GM12878 (cell line): ENCODE measurements at regions not wholly inside any gene's neighbourhood (a gene's known extent, or its start where the extent isn't known, plus 50 kb on each side); places are given as distances from the start of the nearest gene placed in this dataset.

Experiments used
- ATAC-seq: fragments of 200-7000 bp; cut with Tn5 transposase; 3 replicates; pipeline ENCODE4 v1.9.1; 2020; ENCODE audit warnings: mild to moderate bottlenecking, moderate library complexity
- BruUV-seq: library from RNA; stranded (reverse); fragments of 400-500 nt; replicated peaks from 2 replicates; lab custom pipeline; 2021; lab: Mats Ljungman, UMichigan
- CTCF ChIA-PET: fragments of 300-600 bp; sonication (Branson Sonifier 250); formaldehyde crosslinking; extraction: SDS; loops from one replicate; lab custom pipeline; 2021; ENCODE audit warnings: inconsistent platforms; lab: Yijun Ruan, JAX
- POLR2A ChIA-PET: fragments of 350-600 bp; formaldehyde crosslinking; extraction: SDS; loops from one replicate; lab custom pipeline; 2021; ENCODE audit warnings: inconsistent platforms; lab: Charles Lee
- RAD21 ChIA-PET: fragments of 300-600 bp; sonication (Branson Sonifier 250); formaldehyde crosslinking; loops from one replicate; lab custom pipeline; 2023; ENCODE audit warnings: antibody characterized with exemption; ENCODE audit not compliant: unreplicated experiment; lab: Charles Lee
- SMC1A ChIA-PET: fragments of 300-600 bp; sonication (Branson Sonifier 250); formaldehyde crosslinking; loops from one replicate; lab custom pipeline; 2023; ENCODE audit not compliant: unreplicated experiment, uncharacterized antibody; lab: Charles Lee
- DNase-seq: peaks from one replicate; pipeline ENCODE4 v3.0.0-alpha.2; 2011; ENCODE audit warnings: low read depth, low spot score
- FAIRE-seq: peaks from 3 replicates; lab custom pipeline; 2011; peaks lifted over from hg19 to GRCh38; lab: Jason Lieb, UNC
- H2AFZ ChIP-seq: 2 replicates; pipeline ENCODE4 v1.6.0; 2011; ENCODE audit warnings: low read depth, low read length, control low read depth; ENCODE audit not compliant: control insufficient read depth
- H3K27ac ChIP-seq: 2 replicates; pipeline ENCODE4 v1.5.1; 2011; ENCODE audit warnings: control low read depth; ENCODE audit not compliant: control insufficient read depth, insufficient read depth
- H3K27me3 ChIP-seq, 2 experiments: replicated peaks in 1 of 2; 2 replicates each; pipeline versions ENCODE4 v1.6.0 to v1.6.1; 2011; ENCODE audit warnings: low read length in 1 of 2; ENCODE audit not compliant: control insufficient read depth in 2 of 2, insufficient read depth in 2 of 2
- H3K36me3 ChIP-seq, 2 experiments: 2 replicates each; pipeline ENCODE4 v1.5.1; 2011; ENCODE audit warnings: low read length in 1 of 2; ENCODE audit not compliant: control insufficient read depth in 2 of 2, insufficient read depth in 2 of 2
- H3K4me1 ChIP-seq: 2 replicates; pipeline ENCODE4 v1.6.1; 2011; ENCODE audit warnings: mild to moderate bottlenecking, low read length, moderate library complexity, mixed read lengths; ENCODE audit not compliant: control insufficient read depth, insufficient read depth
- H3K4me2 ChIP-seq: 2 replicates; pipeline ENCODE4 v1.6.0; 2011; ENCODE audit warnings: control low read depth; ENCODE audit not compliant: control insufficient read depth, insufficient read depth
- H3K4me3 ChIP-seq: fragments of 200-600 bp; sonication (generic); 2 replicates; pipeline ENCODE4 v1.5.1; 2016
- H3K79me2 ChIP-seq: 2 replicates; pipeline ENCODE4 v1.6.0; 2011; ENCODE audit warnings: low read length; ENCODE audit not compliant: control insufficient read depth, insufficient read depth
- H3K9ac ChIP-seq: 2 replicates; pipeline ENCODE4 v1.8.0; 2011; ENCODE audit warnings: low read length, control low read depth, mixed read lengths; ENCODE audit not compliant: control insufficient read depth, insufficient read depth
- H3K9me3 ChIP-seq: replicated peaks from 3 replicates; pipeline ENCODE4 v1.5.1; 2011; ENCODE audit warnings: mild to moderate bottlenecking, low read length; ENCODE audit not compliant: control insufficient read depth, insufficient read depth
- H4K20me1 ChIP-seq: 2 replicates; pipeline ENCODE4 v1.6.0; 2011; ENCODE audit not compliant: control insufficient read depth, insufficient read depth
- ASH2L ChIP-seq: fragments of 300-600, 200-600 bp; sonication (generic); IDR thresholded peaks from 2 replicates; pipeline ENCODE4 v1.6.1; 2017; ENCODE audit warnings: low read depth, mild to moderate bottlenecking, borderline replicate concordance
- BRCA1 ChIP-seq: IDR thresholded peaks from 2 replicates; pipeline ENCODE4 v1.6.1; 2011; ENCODE audit warnings: low read depth, low read length, improper control_type of control experiment
- CBX5 ChIP-seq: sonication (generic); IDR thresholded peaks from 2 replicates; pipeline ENCODE4 v1.6.1; 2016; ENCODE audit warnings: low read depth, moderate library complexity, mild to moderate bottlenecking, inconsistent platforms
- ETV6 ChIP-seq, 2 experiments: fragments of 450-650 bp in 1 of 2; IDR thresholded peaks in 1 of 2; conservative IDR thresholded peaks in 1 of 2; 2 replicates each; pipeline ENCODE4 v1.6.1; 2014; ENCODE audit warnings: antibody characterized with exemption in 1 of 2, borderline replicate concordance in 1 of 2, low read depth in 1 of 2, mild to moderate bottlenecking in 1 of 2, moderate library complexity in 1 of 2
- KAT2A ChIP-seq: conservative IDR thresholded peaks from 2 replicates; pipeline ENCODE4 v1.6.1; 2011; ENCODE audit warnings: low read depth, low read length; ENCODE audit not compliant: control insufficient read depth
- POLR2AphosphoS2 ChIP-seq: IDR thresholded peaks from 2 replicates; pipeline ENCODE4 v1.6.1; 2011; ENCODE audit warnings: low read depth, mild to moderate bottlenecking, low read length, improper control_type of control experiment, moderate library complexity
- POU2F2 ChIP-seq: IDR thresholded peaks from 3 replicates; pipeline ENCODE4 v1.6.1; 2011; ENCODE audit warnings: low read depth, mild to moderate bottlenecking, low read length, borderline replicate concordance
- SREBF1 ChIP-seq: IDR thresholded peaks from 2 replicates; pipeline ENCODE4 v1.6.1; 2012; ENCODE audit warnings: mild to moderate bottlenecking, low read length
- TAF1 ChIP-seq: IDR thresholded peaks from 2 replicates; pipeline ENCODE4 v1.6.1; 2011; ENCODE audit warnings: mild to moderate bottlenecking, low read depth, low read length, borderline replicate concordance
- WGBS: methylation state at CpG from one replicate; pipeline ENCODE4 v1.1.6; 2016; ENCODE audit warnings: low lambda C conversion rate; ENCODE audit not compliant: insufficient replicate concordance, insufficient coverage; ENCODE audit errors: missing lambda C conversion rate; 5-methylcytosine and 5-hydroxymethylcytosine counted together
- in situ Hi-C: fragments of 300-500 bp; cut with MboI; formaldehyde crosslinking; loops from 9 replicates; pipeline ENCODE4 v1.14.3; 2018; ENCODE audit warnings: mixed read lengths
- intact Hi-C: fragments of 100-400 bp; cut with micrococcal nuclease; formaldehyde crosslinking; loops from one replicate; pipeline ENCODE4 v1.14.2; 2022; ENCODE audit not compliant: unreplicated experiment
- TF ChIP-seq, protein P1 (sequence below): IDR thresholded peaks from 2 replicates; pipeline ENCODE4 v1.6.1; 2012; ENCODE audit warnings: mild to moderate bottlenecking, low read depth, low read length
- TF ChIP-seq, protein P2 (sequence below): IDR thresholded peaks from 2 replicates; pipeline ENCODE4 v1.6.1; 2011; ENCODE audit warnings: low read depth, low read length, improper control_type of control experiment, borderline replicate concordance
- TF ChIP-seq, protein P3 (sequence below): IDR thresholded peaks from 2 replicates; pipeline ENCODE4 v1.6.1; 2011; ENCODE audit warnings: low read depth, mild to moderate bottlenecking, low read length, moderate library complexity, borderline replicate concordance; ENCODE audit errors: extremely low read depth

DNA sequence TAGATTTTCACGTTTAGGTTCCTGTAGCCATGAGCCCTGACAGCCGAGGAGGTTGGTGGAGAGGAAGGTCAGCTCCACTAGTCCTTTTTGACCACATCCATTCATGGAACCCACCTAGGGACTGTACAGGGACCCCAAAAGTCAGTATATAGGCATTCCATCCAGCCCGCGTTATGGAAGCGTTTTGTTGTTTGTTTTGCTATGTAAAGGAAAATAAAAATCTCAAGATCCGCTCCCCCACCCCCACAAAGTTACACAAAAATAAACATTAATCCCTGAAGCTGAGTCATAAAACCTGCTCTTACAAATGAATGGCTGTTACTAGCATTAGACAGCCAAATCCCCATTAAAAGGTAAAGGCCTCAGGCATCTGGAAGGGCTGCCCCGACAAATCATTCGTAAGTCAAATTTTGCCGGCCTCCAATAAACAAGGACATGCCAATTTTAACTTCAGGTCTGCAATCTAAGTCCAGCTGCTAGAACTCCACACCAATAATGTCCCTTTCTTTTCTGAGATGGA, 292.9 kb downstream of the MED10 start:
- Histone ChIP-seq H3K79me2 (no peaks in the 10 kb centered on the region), H3K4me1 (no peaks in the 10 kb centered on the region; the same call in 1 of the 2 replicates), H4K20me1 (no peaks in the 10 kb centered on the region), H3K36me3 (no peaks in the 10 kb centered on the region), H3K9ac (no peak overlapping the region), H3K4me2 (no peak overlapping the region), H3K9me3 (no peaks in the 10 kb centered on the region; the same call in 2 of the 3 replicates), H3K27ac (no peak overlapping the region), H3K4me3 (no peak overlapping the region), H2AFZ (no peak overlapping the region), H3K27me3 (no peaks in the 10 kb centered on the region)
- FAIRE-seq: no peak
- POLR2A ChIA-PET: no interaction called here
- RAD21 ChIA-PET: interaction anchor here (0.6 kb wide), 1 partner anchor 1690 kb away, joined by 3 read pairs; no protein-coding TSS in a partner anchor
- no peak for DNase-seq
- intact Hi-C loops (no loop called here), in situ Hi-C loops (no loop called here)
- no peak for TF ChIP-seq SREBF1
- TF ChIP-seq BRCA1: no peak
- TF ChIP-seq CBX5: no peak
- TF ChIP-seq, protein P1, sequence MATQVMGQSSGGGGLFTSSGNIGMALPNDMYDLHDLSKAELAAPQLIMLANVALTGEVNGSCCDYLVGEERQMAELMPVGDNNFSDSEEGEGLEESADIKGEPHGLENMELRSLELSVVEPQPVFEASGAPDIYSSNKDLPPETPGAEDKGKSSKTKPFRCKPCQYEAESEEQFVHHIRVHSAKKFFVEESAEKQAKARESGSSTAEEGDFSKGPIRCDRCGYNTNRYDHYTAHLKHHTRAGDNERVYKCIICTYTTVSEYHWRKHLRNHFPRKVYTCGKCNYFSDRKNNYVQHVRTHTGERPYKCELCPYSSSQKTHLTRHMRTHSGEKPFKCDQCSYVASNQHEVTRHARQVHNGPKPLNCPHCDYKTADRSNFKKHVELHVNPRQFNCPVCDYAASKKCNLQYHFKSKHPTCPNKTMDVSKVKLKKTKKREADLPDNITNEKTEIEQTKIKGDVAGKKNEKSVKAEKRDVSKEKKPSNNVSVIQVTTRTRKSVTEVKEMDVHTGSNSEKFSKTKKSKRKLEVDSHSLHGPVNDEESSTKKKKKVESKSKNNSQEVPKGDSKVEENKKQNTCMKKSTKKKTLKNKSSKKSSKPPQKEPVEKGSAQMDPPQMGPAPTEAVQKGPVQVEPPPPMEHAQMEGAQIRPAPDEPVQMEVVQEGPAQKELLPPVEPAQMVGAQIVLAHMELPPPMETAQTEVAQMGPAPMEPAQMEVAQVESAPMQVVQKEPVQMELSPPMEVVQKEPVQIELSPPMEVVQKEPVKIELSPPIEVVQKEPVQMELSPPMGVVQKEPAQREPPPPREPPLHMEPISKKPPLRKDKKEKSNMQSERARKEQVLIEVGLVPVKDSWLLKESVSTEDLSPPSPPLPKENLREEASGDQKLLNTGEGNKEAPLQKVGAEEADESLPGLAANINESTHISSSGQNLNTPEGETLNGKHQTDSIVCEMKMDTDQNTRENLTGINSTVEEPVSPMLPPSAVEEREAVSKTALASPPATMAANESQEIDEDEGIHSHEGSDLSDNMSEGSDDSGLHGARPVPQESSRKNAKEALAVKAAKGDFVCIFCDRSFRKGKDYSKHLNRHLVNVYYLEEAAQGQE: no peak
- TF ChIP-seq POU2F2: no peak
- no peak for TF ChIP-seq KAT2A
- TF ChIP-seq ETV6 (conservative IDR thresholded peaks at IDR 0.05 in 1 of 2, IDR thresholded peaks at IDR 0.05 in 1 of 2; ENCODE audit: borderline replicate concordance in 1 of 2, low read depth in 1 of 2): no peak
- TF ChIP-seq, protein P2, sequence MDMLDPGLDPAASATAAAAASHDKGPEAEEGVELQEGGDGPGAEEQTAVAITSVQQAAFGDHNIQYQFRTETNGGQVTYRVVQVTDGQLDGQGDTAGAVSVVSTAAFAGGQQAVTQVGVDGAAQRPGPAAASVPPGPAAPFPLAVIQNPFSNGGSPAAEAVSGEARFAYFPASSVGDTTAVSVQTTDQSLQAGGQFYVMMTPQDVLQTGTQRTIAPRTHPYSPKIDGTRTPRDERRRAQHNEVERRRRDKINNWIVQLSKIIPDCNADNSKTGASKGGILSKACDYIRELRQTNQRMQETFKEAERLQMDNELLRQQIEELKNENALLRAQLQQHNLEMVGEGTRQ: no peak
- TF ChIP-seq, protein P3, sequence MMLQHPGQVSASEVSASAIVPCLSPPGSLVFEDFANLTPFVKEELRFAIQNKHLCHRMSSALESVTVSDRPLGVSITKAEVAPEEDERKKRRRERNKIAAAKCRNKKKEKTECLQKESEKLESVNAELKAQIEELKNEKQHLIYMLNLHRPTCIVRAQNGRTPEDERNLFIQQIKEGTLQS: no peak
- TF ChIP-seq TAF1: no peak
- no peak for TF ChIP-seq POLR2AphosphoS2
- TF ChIP-seq ASH2L: no peak
- 51% methylated on average over 9 of the region's 9 CpGs for WGBS
- SMC1A ChIA-PET: interaction anchor here (0.7 kb wide), 1 partner anchor 45 kb away, joined by 3 read pairs; no protein-coding TSS in a partner anchor
- BruUV-seq: no TSS peak
- ATAC-seq: no peak
- CTCF ChIA-PET: no interaction called here
